SK-N-SH (cell line): ENCODE measurements at regions not wholly inside any gene's neighbourhood (a gene's known extent, or its start where the extent isn't known, plus 50 kb on each side); places are given as distances from the start of the nearest gene placed in this dataset.

Experiments used
- EP300 ChIP-seq, 2 experiments: IDR thresholded peaks; 2 replicates each; pipeline versions ENCODE4 v1.4.0 to v1.6.1; 2012; ENCODE audit warnings: borderline replicate concordance in 1 of 2, low read depth in 1 of 2, low read length in 1 of 2
- JUND ChIP-seq: IDR thresholded peaks from 2 replicates; pipeline ENCODE4 v1.4.0; 2012
- MAX ChIP-seq: IDR thresholded peaks from 2 replicates; pipeline ENCODE4 v1.4.0; 2012; ENCODE audit warnings: low read depth
- MEF2A ChIP-seq: IDR thresholded peaks from 2 replicates; pipeline ENCODE4 v1.4.0; 2012; ENCODE audit warnings: low read depth, borderline replicate concordance
- NFIC ChIP-seq: IDR thresholded peaks from 2 replicates; pipeline ENCODE4 v1.4.0; 2012; ENCODE audit warnings: borderline replicate concordance
- PBX3 ChIP-seq: IDR thresholded peaks from 2 replicates; pipeline ENCODE4; 2012
- POLR2AphosphoS5 ChIP-seq: IDR thresholded peaks from 2 replicates; pipeline ENCODE4 v1.6.1; 2012; ENCODE audit warnings: low read depth, low read length
- RCOR1 ChIP-seq: fragments of 150-350 bp; IDR thresholded peaks from 2 replicates; pipeline ENCODE4 v1.6.1; 2017; ENCODE audit warnings: antibody characterized with exemption, low read length
- TCF12 ChIP-seq: IDR thresholded peaks from 2 replicates; pipeline ENCODE4 v1.4.0; 2012
- TEAD4 ChIP-seq: IDR thresholded peaks from 2 replicates; pipeline ENCODE4 v1.4.0; 2012; ENCODE audit warnings: mild to moderate bottlenecking, borderline replicate concordance; ENCODE audit not compliant: insufficient read depth
- YY1 ChIP-seq: IDR thresholded peaks from 2 replicates; pipeline ENCODE4 v1.4.0; 2012; ENCODE audit warnings: low read depth, mild to moderate bottlenecking
- TF ChIP-seq, protein P1 (sequence below): fragments of 200-600 bp; sonication (generic); IDR thresholded peaks from 2 replicates; pipeline ENCODE4 v1.6.1; 2017; ENCODE audit warnings: antibody characterized with exemption, mild to moderate bottlenecking, moderate library complexity
- TF ChIP-seq, protein P2 (sequence below): IDR thresholded peaks from 2 replicates; pipeline ENCODE4 v1.4.0; 2012; ENCODE audit warnings: low read depth, borderline replicate concordance

DNA sequence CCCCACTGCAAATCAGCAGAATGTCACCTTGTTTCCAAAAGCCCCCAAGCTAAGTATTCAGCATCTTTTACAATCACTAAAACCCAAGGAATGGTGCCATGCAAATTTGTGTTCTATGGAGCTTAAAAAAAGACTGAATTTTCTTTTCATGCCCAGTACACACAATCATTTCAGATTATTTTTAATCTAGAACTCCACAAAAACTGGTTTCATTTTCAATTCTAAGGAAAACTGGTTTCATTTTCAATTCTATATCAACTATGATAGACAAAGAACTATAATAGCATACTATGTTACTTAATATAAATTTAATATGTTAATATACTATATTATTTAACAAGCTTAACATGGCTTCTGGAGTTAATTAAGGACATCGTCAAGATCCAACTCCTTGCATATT is 88.4 kb upstream of the DOCK9 start:
- TF ChIP-seq PBX3: no peak
- TF ChIP-seq EP300 (IDR thresholded peaks at IDR 0.05; ENCODE audit: borderline replicate concordance in 1 of 2, low read depth in 1 of 2, low read length in 1 of 2): no peak
- TF ChIP-seq NFIC: no peak
- TF ChIP-seq RCOR1: no peak
- no peak for TF ChIP-seq JUND
- TF ChIP-seq, protein P1, sequence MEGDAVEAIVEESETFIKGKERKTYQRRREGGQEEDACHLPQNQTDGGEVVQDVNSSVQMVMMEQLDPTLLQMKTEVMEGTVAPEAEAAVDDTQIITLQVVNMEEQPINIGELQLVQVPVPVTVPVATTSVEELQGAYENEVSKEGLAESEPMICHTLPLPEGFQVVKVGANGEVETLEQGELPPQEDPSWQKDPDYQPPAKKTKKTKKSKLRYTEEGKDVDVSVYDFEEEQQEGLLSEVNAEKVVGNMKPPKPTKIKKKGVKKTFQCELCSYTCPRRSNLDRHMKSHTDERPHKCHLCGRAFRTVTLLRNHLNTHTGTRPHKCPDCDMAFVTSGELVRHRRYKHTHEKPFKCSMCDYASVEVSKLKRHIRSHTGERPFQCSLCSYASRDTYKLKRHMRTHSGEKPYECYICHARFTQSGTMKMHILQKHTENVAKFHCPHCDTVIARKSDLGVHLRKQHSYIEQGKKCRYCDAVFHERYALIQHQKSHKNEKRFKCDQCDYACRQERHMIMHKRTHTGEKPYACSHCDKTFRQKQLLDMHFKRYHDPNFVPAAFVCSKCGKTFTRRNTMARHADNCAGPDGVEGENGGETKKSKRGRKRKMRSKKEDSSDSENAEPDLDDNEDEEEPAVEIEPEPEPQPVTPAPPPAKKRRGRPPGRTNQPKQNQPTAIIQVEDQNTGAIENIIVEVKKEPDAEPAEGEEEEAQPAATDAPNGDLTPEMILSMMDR: no peak
- TF ChIP-seq POLR2AphosphoS5: no peak
- TF ChIP-seq TCF12: no peak
- no peak for TF ChIP-seq YY1
- TF ChIP-seq MEF2A: no peak
- TF ChIP-seq MAX: no peak
- no peak for TF ChIP-seq TEAD4
- TF ChIP-seq, protein P2, sequence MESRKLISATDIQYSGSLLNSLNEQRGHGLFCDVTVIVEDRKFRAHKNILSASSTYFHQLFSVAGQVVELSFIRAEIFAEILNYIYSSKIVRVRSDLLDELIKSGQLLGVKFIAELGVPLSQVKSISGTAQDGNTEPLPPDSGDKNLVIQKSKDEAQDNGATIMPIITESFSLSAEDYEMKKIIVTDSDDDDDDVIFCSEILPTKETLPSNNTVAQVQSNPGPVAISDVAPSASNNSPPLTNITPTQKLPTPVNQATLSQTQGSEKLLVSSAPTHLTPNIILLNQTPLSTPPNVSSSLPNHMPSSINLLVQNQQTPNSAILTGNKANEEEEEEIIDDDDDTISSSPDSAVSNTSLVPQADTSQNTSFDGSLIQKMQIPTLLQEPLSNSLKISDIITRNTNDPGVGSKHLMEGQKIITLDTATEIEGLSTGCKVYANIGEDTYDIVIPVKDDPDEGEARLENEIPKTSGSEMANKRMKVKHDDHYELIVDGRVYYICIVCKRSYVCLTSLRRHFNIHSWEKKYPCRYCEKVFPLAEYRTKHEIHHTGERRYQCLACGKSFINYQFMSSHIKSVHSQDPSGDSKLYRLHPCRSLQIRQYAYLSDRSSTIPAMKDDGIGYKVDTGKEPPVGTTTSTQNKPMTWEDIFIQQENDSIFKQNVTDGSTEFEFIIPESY: no peak
